GM12873 (cell line): ENCODE measurements at regions not wholly inside any gene's neighbourhood (a gene's known extent, or its start where the extent isn't known, plus 50 kb on each side); places are given as distances from the start of the nearest gene placed in this dataset.

ENCODE experiments used
- CTCF ChIP-seq: IDR thresholded peaks from 2 replicates; pipeline ENCODE4 v1.5.1; 2012; ENCODE audit warnings: low read depth, mild to moderate bottlenecking, moderate library complexity, low read length, control low read depth; ENCODE audit not compliant: insufficient read depth; ENCODE audit errors: missing control alignments

- TF ChIP-seq CTCF: no peak
These were observed 192.9 kb upstream of the CTSO start for GRCh38 chr4:156146571-156146970.

GRCh38 chr4:156144961-156145360 is 191.3 kb upstream of the CTSO start:
- no peak for TF ChIP-seq CTCF

- no peak for TF ChIP-seq CTCF
These were observed 185.2 kb upstream of the CTSO start for GRCh38 chr4:156138781-156139280.

GRCh38 chr4:156137679-156138473 is 184.2 kb upstream of the CTSO start:
- TF ChIP-seq CTCF: no peak

GRCh38 chr4:156132196-156132595 is 178.5 kb upstream of the CTSO start:
- TF ChIP-seq CTCF: no peak

GRCh38 chr4:156128616-156129015 is 174.9 kb upstream of the CTSO start:
- TF ChIP-seq CTCF: no peak

GRCh38 chr4:156118507-156119220 is 165.0 kb upstream of the CTSO start:
- TF ChIP-seq CTCF: no peak
